Breast epithelium (tissue), 3 donors: ENCODE measurements at regions not wholly inside any gene's neighbourhood (a gene's known extent, or its start where the extent isn't known, plus 50 kb on each side); places are given as distances from the start of the nearest gene placed in this dataset.

ENCODE experiments used
- POLR2A ChIP-seq: fragments of 450-650 bp; IDR thresholded peaks from one replicate; pipeline ENCODE4 v1.6.1; 2016; ENCODE audit warnings: antibody characterized with exemption, mild to moderate bottlenecking, moderate library complexity
- POLR2AphosphoS5 ChIP-seq, 3 donors: sonication (generic); formaldehyde crosslinking; IDR thresholded peaks; one replicate each; pipeline ENCODE4 v1.6.1; 2017; ENCODE audit warnings: antibody characterized with exemption in 3 of 3
- TF ChIP-seq, protein P1 (sequence below), 3 donors: fragments of 450-650 bp; IDR thresholded peaks; one replicate each; pipeline ENCODE4 v1.5.1; 2016 to 2017; ENCODE audit warnings: antibody characterized with exemption in 3 of 3, mild to moderate bottlenecking in 3 of 3, moderate library complexity in 3 of 3

GRCh38 chr4:179372242-179372641 is 1930.0 kb upstream of the AGA start:
- TF ChIP-seq, protein P1, sequence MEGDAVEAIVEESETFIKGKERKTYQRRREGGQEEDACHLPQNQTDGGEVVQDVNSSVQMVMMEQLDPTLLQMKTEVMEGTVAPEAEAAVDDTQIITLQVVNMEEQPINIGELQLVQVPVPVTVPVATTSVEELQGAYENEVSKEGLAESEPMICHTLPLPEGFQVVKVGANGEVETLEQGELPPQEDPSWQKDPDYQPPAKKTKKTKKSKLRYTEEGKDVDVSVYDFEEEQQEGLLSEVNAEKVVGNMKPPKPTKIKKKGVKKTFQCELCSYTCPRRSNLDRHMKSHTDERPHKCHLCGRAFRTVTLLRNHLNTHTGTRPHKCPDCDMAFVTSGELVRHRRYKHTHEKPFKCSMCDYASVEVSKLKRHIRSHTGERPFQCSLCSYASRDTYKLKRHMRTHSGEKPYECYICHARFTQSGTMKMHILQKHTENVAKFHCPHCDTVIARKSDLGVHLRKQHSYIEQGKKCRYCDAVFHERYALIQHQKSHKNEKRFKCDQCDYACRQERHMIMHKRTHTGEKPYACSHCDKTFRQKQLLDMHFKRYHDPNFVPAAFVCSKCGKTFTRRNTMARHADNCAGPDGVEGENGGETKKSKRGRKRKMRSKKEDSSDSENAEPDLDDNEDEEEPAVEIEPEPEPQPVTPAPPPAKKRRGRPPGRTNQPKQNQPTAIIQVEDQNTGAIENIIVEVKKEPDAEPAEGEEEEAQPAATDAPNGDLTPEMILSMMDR (IDR thresholded peaks at IDR 0.05) = no peak
- no peak for TF ChIP-seq POLR2AphosphoS5 (IDR thresholded peaks at IDR 0.05)
- no peak for TF ChIP-seq POLR2A
